ENCODE measurements at regions not wholly inside any gene's neighbourhood (a gene's known extent, or its start where the extent isn't known, plus 50 kb on each side); places are given as distances from the start of the nearest gene placed in this dataset.

- TF ChIP-seq, protein P1, sequence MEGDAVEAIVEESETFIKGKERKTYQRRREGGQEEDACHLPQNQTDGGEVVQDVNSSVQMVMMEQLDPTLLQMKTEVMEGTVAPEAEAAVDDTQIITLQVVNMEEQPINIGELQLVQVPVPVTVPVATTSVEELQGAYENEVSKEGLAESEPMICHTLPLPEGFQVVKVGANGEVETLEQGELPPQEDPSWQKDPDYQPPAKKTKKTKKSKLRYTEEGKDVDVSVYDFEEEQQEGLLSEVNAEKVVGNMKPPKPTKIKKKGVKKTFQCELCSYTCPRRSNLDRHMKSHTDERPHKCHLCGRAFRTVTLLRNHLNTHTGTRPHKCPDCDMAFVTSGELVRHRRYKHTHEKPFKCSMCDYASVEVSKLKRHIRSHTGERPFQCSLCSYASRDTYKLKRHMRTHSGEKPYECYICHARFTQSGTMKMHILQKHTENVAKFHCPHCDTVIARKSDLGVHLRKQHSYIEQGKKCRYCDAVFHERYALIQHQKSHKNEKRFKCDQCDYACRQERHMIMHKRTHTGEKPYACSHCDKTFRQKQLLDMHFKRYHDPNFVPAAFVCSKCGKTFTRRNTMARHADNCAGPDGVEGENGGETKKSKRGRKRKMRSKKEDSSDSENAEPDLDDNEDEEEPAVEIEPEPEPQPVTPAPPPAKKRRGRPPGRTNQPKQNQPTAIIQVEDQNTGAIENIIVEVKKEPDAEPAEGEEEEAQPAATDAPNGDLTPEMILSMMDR (IDR thresholded peaks at IDR 0.05): no peak
- no peak for TF ChIP-seq POLR2A (IDR thresholded peaks at IDR 0.05)
Measured at GRCh38 chr5:8729437-8729836, 816.4 kb downstream of the SEMA5A start.
